Panc1 (cell line): ENCODE measurements at regions not wholly inside any gene's neighbourhood (a gene's known extent, or its start where the extent isn't known, plus 50 kb on each side); places are given as distances from the start of the nearest gene placed in this dataset.

Experiments
- ATAC-seq: fragments of 200-7000 bp; cut with Tn5 transposase; 2 replicates; pipeline ENCODE4 v1.9.1; 2020; ENCODE audit warnings: mild to moderate bottlenecking, moderate library complexity
- BruUV-seq: library from RNA; stranded (reverse); fragments of 400-500 nt; replicated peaks from 2 replicates; lab custom pipeline; 2021; lab: Mats Ljungman, UMichigan
- CTCF ChIA-PET: fragments of 300-600 bp; sonication (Branson Sonifier 250); formaldehyde crosslinking; loops from one replicate; lab custom pipeline; 2022; ENCODE audit warnings: antibody characterized with exemption; lab: Charles Lee
- POLR2A ChIA-PET: fragments of 300-600 bp; sonication (Branson Sonifier 250); formaldehyde crosslinking; loops from one replicate; lab custom pipeline; 2022; ENCODE audit warnings: antibody characterized with exemption; lab: Charles Lee
- DNase-seq: peaks from one replicate; pipeline ENCODE4 v3.0.0-alpha.2; 2010; ENCODE audit warnings: low read depth, low spot score
- H3K27ac ChIP-seq: 2 replicates; pipeline ENCODE4 v1.5.1; 2011; ENCODE audit warnings: mild to moderate bottlenecking, low read length, inconsistent platforms
- H3K27me3 ChIP-seq: fragments of 200-500 bp; sonication (Bioruptor generic); 2 replicates; pipeline ENCODE4 v1.6.0; 2014; ENCODE audit warnings: low read length, inconsistent platforms; ENCODE audit not compliant: control insufficient read depth, insufficient read depth
- H3K36me3 ChIP-seq: fragments of 200-500 bp; sonication (Bioruptor generic); 2 replicates; pipeline ENCODE4 v1.5.1; 2014; ENCODE audit warnings: inconsistent platforms, mild to moderate bottlenecking, low read length, moderate library complexity; ENCODE audit not compliant: control insufficient read depth, insufficient read depth
- H3K4me1 ChIP-seq: 2 replicates; pipeline ENCODE4 v1.5.1; 2011; ENCODE audit warnings: inconsistent platforms, mild to moderate bottlenecking, low read length, moderate library complexity; ENCODE audit not compliant: control insufficient read depth, insufficient read depth
- H3K4me3 ChIP-seq, 2 experiments: 2 replicates each; pipeline ENCODE4 v1.5.1; 2011 to 2012; ENCODE audit warnings: low read depth in 2 of 2, low read length in 2 of 2, mild to moderate bottlenecking in 2 of 2, inconsistent platforms in 1 of 2, moderate library complexity in 1 of 2
- H3K9me3 ChIP-seq: fragments of 200-500 bp; sonication (Bioruptor generic); 2 replicates; pipeline ENCODE4 v1.5.1; 2014; ENCODE audit warnings: low read depth, mild to moderate bottlenecking, inconsistent platforms, low read length, moderate library complexity; ENCODE audit not compliant: control insufficient read depth, insufficient read depth
- POLR2AphosphoS5 ChIP-seq: IDR thresholded peaks from 2 replicates; pipeline ENCODE4 v1.6.1; 2012; ENCODE audit warnings: mild to moderate bottlenecking, low read depth, low read length, moderate library complexity
- REST ChIP-seq, 2 experiments: IDR thresholded peaks; 2 replicates each; pipeline ENCODE4 v1.6.1; 2011 to 2012; ENCODE audit warnings: low read depth in 2 of 2, control low read depth in 1 of 2, low read length in 1 of 2, mild to moderate bottlenecking in 1 of 2, moderate library complexity in 1 of 2; ENCODE audit not compliant: insufficient read depth in 1 of 2
- SIN3A ChIP-seq: IDR thresholded peaks from 2 replicates; pipeline ENCODE4 v1.6.1; 2012; ENCODE audit warnings: low read depth, mild to moderate bottlenecking, low read length, moderate library complexity, borderline replicate concordance; ENCODE audit not compliant: insufficient read depth
- TCF7L2 ChIP-seq: IDR thresholded peaks from 2 replicates; pipeline ENCODE4 v1.6.1; 2011; ENCODE audit warnings: mild to moderate bottlenecking, low read depth, low read length, inconsistent platforms
- in situ Hi-C: cut with HindIII; loops from 2 replicates; pipeline ENCODE4 v1.10.0; 2016; ENCODE audit warnings: low sequenced_read_pairs, low pct_unique_long_range_greater_than_20kb
- intact Hi-C: fragments of 100-400 bp; cut with micrococcal nuclease; formaldehyde crosslinking; loops from one replicate; pipeline ENCODE4 v1.10.0; 2022; ENCODE audit not compliant: unreplicated experiment
- TF ChIP-seq, protein P1 (sequence below): fragments of 450-650 bp; IDR thresholded peaks from 2 replicates; pipeline ENCODE4 v1.5.1; 2017; ENCODE audit warnings: mild to moderate bottlenecking

DNA sequence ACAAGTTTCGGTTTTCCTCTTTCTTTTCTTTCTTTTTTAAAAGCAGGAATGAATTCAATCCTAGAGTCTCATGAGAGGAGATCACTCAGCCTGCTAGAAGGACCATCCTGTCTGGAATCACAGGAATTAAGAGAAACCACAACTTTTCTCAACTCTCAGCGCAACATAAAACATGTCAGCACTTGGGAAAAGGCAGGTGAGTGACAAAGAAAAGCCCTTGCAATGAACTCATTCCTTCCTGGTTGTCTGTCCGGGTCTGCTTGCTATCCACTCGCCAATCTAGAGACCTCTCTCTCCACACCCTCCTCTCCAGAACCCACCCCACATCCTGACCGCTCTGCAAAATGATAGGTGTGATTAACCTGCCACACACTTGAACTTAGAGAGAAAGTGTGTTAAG lies 253.8 kb downstream of the LY86 start:
- no peak overlapping the region for H3K27ac ChIP-seq
- POLR2A ChIA-PET = no interaction called here

GRCh38 chr6:6843057-6843627 lies 254.6 kb downstream of the LY86 start:
- Histone ChIP-seq H3K27me3 (peaks cover 18% of the 10 kb centered on the region), H3K27ac (no peak overlapping the region), H3K9me3 (no peaks in the 10 kb centered on the region), H3K4me1 (no peaks in the 10 kb centered on the region), H3K36me3 (no peaks in the 10 kb centered on the region), H3K4me3 (no peak overlapping the region)
- no TSS peak for BruUV-seq
- in situ Hi-C loops (no loop called here), intact Hi-C loops (no loop called here)
- ATAC-seq = no peak
- POLR2A ChIA-PET = no interaction called here
- no peak for DNase-seq
- CTCF ChIA-PET = no interaction called here
- TF ChIP-seq POLR2AphosphoS5 (no peak), TCF7L2 (no peak), SIN3A (no peak), REST (IDR thresholded peaks at IDR 0.05; ENCODE audit: insufficient read depth in 1 of 2, low read depth in 2 of 2, low read length in 1 of 2) (no peak)
- TF ChIP-seq, protein P1, sequence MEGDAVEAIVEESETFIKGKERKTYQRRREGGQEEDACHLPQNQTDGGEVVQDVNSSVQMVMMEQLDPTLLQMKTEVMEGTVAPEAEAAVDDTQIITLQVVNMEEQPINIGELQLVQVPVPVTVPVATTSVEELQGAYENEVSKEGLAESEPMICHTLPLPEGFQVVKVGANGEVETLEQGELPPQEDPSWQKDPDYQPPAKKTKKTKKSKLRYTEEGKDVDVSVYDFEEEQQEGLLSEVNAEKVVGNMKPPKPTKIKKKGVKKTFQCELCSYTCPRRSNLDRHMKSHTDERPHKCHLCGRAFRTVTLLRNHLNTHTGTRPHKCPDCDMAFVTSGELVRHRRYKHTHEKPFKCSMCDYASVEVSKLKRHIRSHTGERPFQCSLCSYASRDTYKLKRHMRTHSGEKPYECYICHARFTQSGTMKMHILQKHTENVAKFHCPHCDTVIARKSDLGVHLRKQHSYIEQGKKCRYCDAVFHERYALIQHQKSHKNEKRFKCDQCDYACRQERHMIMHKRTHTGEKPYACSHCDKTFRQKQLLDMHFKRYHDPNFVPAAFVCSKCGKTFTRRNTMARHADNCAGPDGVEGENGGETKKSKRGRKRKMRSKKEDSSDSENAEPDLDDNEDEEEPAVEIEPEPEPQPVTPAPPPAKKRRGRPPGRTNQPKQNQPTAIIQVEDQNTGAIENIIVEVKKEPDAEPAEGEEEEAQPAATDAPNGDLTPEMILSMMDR = no peak

More for the DNA sequence above, 253.8 kb downstream of the LY86 start:
- no peaks in the 10 kb centered on the region for H3K36me3 ChIP-seq
- H3K4me1 ChIP-seq = no peaks in the 10 kb centered on the region
- ATAC-seq (no peak), DNase-seq (no peak)
- intact Hi-C loops (no loop called here), in situ Hi-C loops (no loop called here)
- H3K9me3 ChIP-seq = no peaks in the 10 kb centered on the region
- TF ChIP-seq REST (IDR thresholded peaks at IDR 0.05; ENCODE audit: insufficient read depth in 1 of 2, low read depth in 2 of 2, low read length in 1 of 2) (no peak), POLR2AphosphoS5 (no peak), SIN3A (no peak), TCF7L2 (no peak)
- TF ChIP-seq, protein P1 = no peak
- no peak overlapping the region for H3K4me3 ChIP-seq
- H3K27me3 ChIP-seq = peaks cover 21% of the 10 kb centered on the region
- BruUV-seq = no TSS peak
- CTCF ChIA-PET = no interaction called here
